Progenitor cell of endocrine pancreas (in vitro differentiated cells): ENCODE measurements at regions not wholly inside any gene's neighbourhood (a gene's known extent, or its start where the extent isn't known, plus 50 kb on each side); places are given as distances from the start of the nearest gene placed in this dataset.

ENCODE experiments used
- DNase-seq: peaks from one replicate; pipeline ENCODE4 v3.0.0; 2021; ENCODE audit warnings: low spot score; ENCODE audit not compliant: unreplicated experiment
- H3K27ac Mint-ChIP-seq: 2 replicates; pipeline ENCODE4 v1.8.0; 2021; ENCODE audit warnings: mild to moderate bottlenecking, moderate library complexity, mixed read lengths
- H3K27me3 Mint-ChIP-seq: 2 replicates; pipeline ENCODE4 v1.8.0; 2021; ENCODE audit warnings: mixed read lengths
- H3K36me3 Mint-ChIP-seq: 2 replicates; pipeline ENCODE4 v1.8.0; 2022; ENCODE audit warnings: mixed read lengths; ENCODE audit not compliant: insufficient read depth
- H3K4me1 Mint-ChIP-seq: 2 replicates; pipeline ENCODE4 v1.8.0; 2021; ENCODE audit warnings: low read depth, mixed read lengths
- H3K4me3 Mint-ChIP-seq: 2 replicates; pipeline ENCODE4 v1.8.0; 2021; ENCODE audit warnings: low read depth, mild to moderate bottlenecking, moderate library complexity, mixed read lengths
- H3K9me3 Mint-ChIP-seq: 2 replicates; pipeline ENCODE4 v1.8.0; 2021; ENCODE audit warnings: low read depth, mixed read lengths
- CTCF ChIP-seq: fragments of 200-600 bp; sonication (generic); IDR thresholded peaks from one replicate; pipeline ENCODE4 v1.5.0; 2021; ENCODE audit warnings: antibody characterized with exemption, mild to moderate bottlenecking; ENCODE audit not compliant: unreplicated experiment

- Mint-ChIP-seq H3K36me3 (no peaks in the 10 kb centered on the region), H3K27ac (no peak overlapping the region), H3K27me3 (peaks cover 22% of the 10 kb centered on the region), H3K4me3 (no peak overlapping the region), H3K4me1 (peaks cover 3% of the 10 kb centered on the region), H3K9me3 (no peaks in the 10 kb centered on the region)
- no peak for DNase-seq
- TF ChIP-seq CTCF = no peak
Observed at GRCh38 chr2:241924069-241924908, 54.8 kb downstream of the RTP5 start.

- no peak for TF ChIP-seq CTCF
- H3K36me3 Mint-ChIP-seq = no peaks in the 10 kb centered on the region
- DNase-seq = no peak
- no peak overlapping the region for H3K4me3 Mint-ChIP-seq
- peaks cover 22% of the 10 kb centered on the region for H3K27me3 Mint-ChIP-seq
- H3K9me3 Mint-ChIP-seq = no peaks in the 10 kb centered on the region
- H3K4me1 Mint-ChIP-seq = peaks cover 3% of the 10 kb centered on the region
- H3K27ac Mint-ChIP-seq = no peak overlapping the region
Observed at GRCh38 chr2:241924909-241925250, 55.4 kb downstream of the RTP5 start.

GRCh38 chr2:241925277-241925676 lies 55.7 kb downstream of the RTP5 start:
- peaks cover 3% of the 10 kb centered on the region for H3K4me1 Mint-ChIP-seq
- H3K27me3 Mint-ChIP-seq = peaks cover 22% of the 10 kb centered on the region
- no peaks in the 10 kb centered on the region for H3K36me3 Mint-ChIP-seq
- no peak overlapping the region for H3K4me3 Mint-ChIP-seq
- H3K27ac Mint-ChIP-seq = no peak overlapping the region
- no peak for DNase-seq
- H3K9me3 Mint-ChIP-seq = no peaks in the 10 kb centered on the region
- TF ChIP-seq CTCF = no peak

- Mint-ChIP-seq H3K4me3 (no peak overlapping the region), H3K27me3 (peaks cover 22% of the 10 kb centered on the region)
Observed at GRCh38 chr2:241925821-241926441, 56.4 kb downstream of the RTP5 start.

More at GRCh38 chr2:241925821-241926441, 56.4 kb downstream of the RTP5 start:
- no peak for DNase-seq
- no peak overlapping the region for H3K27ac Mint-ChIP-seq
- no peaks in the 10 kb centered on the region for H3K36me3 Mint-ChIP-seq
- H3K9me3 Mint-ChIP-seq = no peaks in the 10 kb centered on the region
- no peak for TF ChIP-seq CTCF
- H3K4me1 Mint-ChIP-seq = peaks cover 3% of the 10 kb centered on the region
